22Rv1 (cell line): ENCODE measurements at regions not wholly inside any gene's neighbourhood (a gene's known extent, or its start where the extent isn't known, plus 50 kb on each side); places are given as distances from the start of the nearest gene placed in this dataset.

ENCODE experiments used
- H3K27ac ChIP-seq: fragments of 450-650 bp; 2 replicates; pipeline ENCODE4 v1.5.1; 2017
- ZFX ChIP-seq: fragments of 450-650 bp; IDR thresholded peaks from 2 replicates; pipeline ENCODE4 v1.6.1; 2017; ENCODE audit warnings: antibody characterized with exemption, borderline replicate concordance
- TF ChIP-seq, protein P1 (sequence below): fragments of 450-650 bp; IDR thresholded peaks from 2 replicates; pipeline ENCODE4 v1.5.1; 2017; ENCODE audit warnings: mild to moderate bottlenecking

DNA sequence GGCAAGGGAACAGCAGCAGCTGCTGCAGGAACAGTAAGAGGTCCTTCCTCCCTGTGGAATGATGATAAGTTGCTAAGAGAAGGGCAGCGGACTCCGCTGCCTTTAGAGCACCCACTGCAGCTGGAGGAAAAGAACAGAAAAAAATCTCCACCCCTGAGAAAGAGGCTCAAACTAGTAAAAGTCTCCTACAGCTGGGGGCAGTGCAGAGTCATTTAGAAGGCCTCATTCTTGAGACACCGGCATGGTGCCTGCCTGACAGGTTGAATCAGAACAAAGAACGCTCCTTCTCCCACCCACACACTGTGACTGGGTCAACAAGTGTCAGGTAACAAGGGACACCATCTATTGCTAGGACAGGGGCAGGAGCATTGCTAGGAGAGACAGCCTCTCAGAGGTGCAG lies 188.4 kb downstream of the ABHD5 start:
- TF ChIP-seq, protein P1, sequence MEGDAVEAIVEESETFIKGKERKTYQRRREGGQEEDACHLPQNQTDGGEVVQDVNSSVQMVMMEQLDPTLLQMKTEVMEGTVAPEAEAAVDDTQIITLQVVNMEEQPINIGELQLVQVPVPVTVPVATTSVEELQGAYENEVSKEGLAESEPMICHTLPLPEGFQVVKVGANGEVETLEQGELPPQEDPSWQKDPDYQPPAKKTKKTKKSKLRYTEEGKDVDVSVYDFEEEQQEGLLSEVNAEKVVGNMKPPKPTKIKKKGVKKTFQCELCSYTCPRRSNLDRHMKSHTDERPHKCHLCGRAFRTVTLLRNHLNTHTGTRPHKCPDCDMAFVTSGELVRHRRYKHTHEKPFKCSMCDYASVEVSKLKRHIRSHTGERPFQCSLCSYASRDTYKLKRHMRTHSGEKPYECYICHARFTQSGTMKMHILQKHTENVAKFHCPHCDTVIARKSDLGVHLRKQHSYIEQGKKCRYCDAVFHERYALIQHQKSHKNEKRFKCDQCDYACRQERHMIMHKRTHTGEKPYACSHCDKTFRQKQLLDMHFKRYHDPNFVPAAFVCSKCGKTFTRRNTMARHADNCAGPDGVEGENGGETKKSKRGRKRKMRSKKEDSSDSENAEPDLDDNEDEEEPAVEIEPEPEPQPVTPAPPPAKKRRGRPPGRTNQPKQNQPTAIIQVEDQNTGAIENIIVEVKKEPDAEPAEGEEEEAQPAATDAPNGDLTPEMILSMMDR = peak; percentile 41
- TF ChIP-seq ZFX = no peak
- H3K27ac ChIP-seq = no peak overlapping the region

DNA sequence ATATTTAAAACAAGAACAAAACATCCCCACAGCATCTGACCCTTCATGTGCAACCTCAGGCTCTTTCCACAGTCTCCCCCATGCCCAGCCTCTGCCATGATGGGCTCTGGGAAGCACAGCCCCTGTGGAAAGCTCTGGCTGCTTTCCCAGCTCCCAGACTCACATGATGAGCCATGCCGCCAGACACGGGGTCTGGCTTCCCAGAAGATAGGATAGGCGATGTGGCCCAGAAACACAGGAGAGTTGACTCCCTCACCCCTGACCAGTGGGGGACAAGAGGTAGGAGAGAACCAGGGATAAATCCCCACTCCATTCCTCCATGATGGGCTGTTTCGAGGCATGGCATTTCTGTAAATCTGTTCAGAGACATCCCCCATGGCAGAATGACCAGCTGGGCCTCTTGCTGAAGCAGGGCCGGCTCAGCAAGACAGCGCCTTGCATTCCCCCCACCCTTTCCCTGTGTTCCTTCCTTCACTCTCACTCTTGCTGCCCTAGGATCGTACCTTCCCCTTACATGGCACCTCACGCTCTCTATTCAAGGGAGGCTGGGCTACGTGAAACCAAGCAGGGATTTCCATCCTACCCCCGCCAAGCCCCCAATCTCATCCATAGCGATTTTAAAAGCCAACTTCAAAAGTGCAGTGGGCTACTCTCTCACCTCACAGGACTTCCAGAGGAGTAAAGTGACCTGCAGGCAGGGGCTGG lies 192.4 kb downstream of the ABHD5 start:
- no peak overlapping the region for H3K27ac ChIP-seq
- TF ChIP-seq, protein P1 = no peak
- TF ChIP-seq ZFX = no peak

DNA sequence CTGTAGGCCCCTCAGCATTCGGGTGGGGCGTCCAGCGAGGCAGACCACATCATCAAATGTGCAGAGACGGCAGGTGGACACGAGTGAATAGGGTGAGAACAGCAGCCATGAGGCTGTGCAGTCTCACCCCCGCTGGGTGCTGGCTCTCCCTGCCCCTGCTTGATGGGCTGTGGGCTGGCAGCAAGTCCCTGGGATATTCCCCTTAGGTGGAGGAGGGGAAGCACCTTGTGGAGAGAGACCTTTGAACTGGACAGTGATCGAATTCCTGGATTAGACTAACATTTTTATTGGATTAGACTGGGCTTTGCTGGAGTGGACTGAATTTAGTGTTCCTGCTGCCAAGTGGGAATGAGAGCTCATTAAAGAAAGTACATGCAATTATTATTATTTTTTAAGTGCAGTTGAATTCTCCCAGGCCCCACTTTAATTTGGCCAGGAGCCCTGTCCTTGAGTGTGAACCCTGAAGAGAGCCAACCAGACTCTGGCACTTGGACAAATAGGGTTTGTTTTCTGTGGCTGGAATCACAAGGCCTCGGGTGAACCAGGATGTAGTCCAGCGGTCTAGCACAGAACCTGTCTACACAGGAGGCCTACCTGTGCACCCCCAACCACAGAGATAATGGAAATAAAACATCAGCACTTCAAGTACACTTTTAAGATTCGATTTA lies 193.1 kb downstream of the ABHD5 start:
- H3K27ac ChIP-seq = no peak overlapping the region
- no peak for TF ChIP-seq ZFX
- TF ChIP-seq, protein P1 = no peak

DNA sequence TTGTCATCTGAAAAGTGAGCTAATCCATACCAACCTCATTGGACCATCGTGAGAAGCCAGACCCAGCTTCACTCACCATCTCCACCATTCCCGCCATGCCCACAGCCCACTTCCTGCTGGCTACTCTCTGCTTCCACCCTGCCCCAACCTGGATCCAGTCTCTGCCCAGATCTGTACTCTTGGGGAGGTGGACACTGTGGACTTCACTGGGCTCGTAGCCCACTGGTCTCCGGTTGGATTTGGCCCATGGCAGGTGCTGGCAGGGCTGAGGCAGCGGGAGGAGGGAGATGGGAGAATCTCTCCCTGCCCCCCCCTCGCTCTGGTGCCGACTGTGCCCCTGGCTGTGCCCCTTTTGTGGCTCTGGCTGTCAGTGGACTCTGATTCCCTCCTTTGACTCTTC lies 193.8 kb downstream of the ABHD5 start:
- no peak overlapping the region for H3K27ac ChIP-seq
- TF ChIP-seq ZFX = no peak
- TF ChIP-seq, protein P1 = no peak

DNA sequence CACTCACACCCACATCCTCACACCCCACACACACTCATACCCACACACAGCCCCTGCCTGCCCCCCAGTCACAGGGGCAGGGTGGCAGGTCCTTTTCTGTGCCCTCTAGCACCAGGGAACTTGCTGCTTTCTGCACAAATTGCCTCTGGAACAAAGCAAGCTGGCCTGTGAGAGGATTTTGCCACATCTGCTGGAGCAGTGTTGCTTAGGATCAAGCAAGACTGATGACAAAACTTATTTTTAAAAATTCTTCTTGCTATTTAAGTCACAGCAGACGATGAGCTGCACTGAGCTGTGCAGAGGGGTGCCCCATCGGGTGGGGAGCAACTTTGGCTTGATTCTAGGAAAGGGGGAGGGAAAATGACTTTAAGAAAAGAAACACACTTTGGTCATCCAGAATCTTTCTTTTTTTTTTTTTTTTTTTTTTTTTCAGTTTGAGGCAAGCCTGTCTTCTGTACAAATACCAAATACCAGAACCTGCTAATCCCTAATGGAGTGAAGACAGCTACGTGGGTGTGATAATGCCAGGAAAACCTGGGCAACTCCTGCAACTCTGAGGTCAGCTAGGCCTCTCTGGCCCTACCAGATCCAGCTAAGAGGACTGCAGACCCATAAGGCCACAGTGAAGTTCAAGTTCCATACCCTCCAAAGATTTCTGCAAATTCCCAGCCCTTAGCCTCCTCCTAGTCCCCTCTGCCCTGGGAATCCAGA lies 195.3 kb downstream of the ABHD5 start:
- TF ChIP-seq, protein P1 = no peak
- TF ChIP-seq ZFX = no peak
- H3K27ac ChIP-seq = no peak overlapping the region

DNA sequence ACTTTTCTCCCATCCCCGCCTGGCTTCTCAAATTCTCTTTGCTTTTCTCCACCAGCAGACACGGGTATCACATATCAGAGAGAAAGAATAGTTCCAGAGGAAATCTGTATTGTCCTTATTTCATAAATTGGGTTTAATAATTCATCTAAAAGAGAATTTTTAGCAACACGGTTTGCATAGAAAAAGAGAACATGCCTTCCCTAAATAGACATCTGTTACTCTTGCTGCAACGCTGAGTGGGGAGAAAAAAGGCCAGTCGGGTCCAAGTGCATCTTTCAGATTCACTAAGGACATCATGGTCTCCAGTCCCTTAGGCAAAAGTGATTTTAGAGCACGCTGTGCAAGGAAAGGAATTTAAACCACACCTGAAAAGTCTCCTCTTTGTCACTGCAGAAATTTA lies 201.3 kb downstream of the ABHD5 start:
- H3K27ac ChIP-seq = no peak overlapping the region
- TF ChIP-seq ZFX = no peak
- TF ChIP-seq, protein P1 = no peak

DNA sequence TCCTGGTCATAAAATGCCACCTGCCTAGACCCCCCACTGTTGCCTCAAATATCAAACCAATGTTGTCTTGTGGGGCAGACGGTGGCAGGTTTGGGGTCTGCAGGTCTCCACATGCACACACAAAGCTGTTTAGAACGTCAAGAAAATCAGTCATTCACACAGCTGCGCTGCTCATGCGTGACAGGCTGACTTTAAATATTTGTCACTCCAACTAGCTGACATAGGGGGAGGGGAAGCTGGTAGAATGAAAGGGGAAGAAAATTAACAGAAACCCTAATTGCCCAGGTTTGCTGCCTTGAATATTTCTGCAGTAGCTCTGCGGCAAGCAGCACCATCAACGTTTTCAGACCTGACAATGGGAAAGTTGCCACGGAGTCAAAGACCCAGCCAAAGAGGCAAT lies 201.8 kb downstream of the ABHD5 start:
- TF ChIP-seq, protein P1 = no peak
- no peak for TF ChIP-seq ZFX
- no peak overlapping the region for H3K27ac ChIP-seq
